Nephron (organoid): ENCODE measurements at regions not wholly inside any gene's neighbourhood (a gene's known extent, or its start where the extent isn't known, plus 50 kb on each side); places are given as distances from the start of the nearest gene placed in this dataset.

Source experiments
- H3K27ac Mint-ChIP-seq, 3 experiments: 2 replicates each; pipeline ENCODE4 v1.8.0; 2020; ENCODE audit warnings: mixed read lengths in 3 of 3, mild to moderate bottlenecking in 2 of 3, moderate library complexity in 1 of 3
- H3K27me3 Mint-ChIP-seq: 2 replicates; pipeline ENCODE4 v1.8.0; 2021; ENCODE audit warnings: low read depth, mild to moderate bottlenecking, moderate library complexity, mixed read lengths
- H3K36me3 Mint-ChIP-seq: 2 replicates; pipeline ENCODE4 v1.8.0; 2020; ENCODE audit warnings: low read depth, mixed read lengths
- H3K4me1 Mint-ChIP-seq: 2 replicates; pipeline ENCODE4 v1.8.0; 2020; ENCODE audit warnings: mixed read lengths
- H3K4me3 Mint-ChIP-seq, 3 experiments: 2 replicates each; pipeline ENCODE4 v1.8.0; 2020; ENCODE audit warnings: mild to moderate bottlenecking in 3 of 3, mixed read lengths in 3 of 3, moderate library complexity in 2 of 3
- H3K9me3 Mint-ChIP-seq: 2 replicates; pipeline ENCODE4 v1.8.0; 2020; ENCODE audit warnings: mixed read lengths
- CTCF ChIP-seq, 3 experiments: fragments of 200-600 bp; sonication (generic); IDR thresholded peaks; one replicate each; pipeline ENCODE4 v1.5.0; 2021; ENCODE audit warnings: antibody characterized with exemption in 3 of 3; ENCODE audit not compliant: unreplicated experiment in 3 of 3

GRCh38 chr1:83503153-83503552, 495.8 kb downstream of the TTLL7 start:
- Mint-ChIP-seq H3K4me1 (peaks cover 19% of the 10 kb centered on the region), H3K27me3 (no peaks in the 10 kb centered on the region), H3K4me3 (no peak overlapping the region), H3K27ac (no peak overlapping the region), H3K36me3 (no peaks in the 10 kb centered on the region), H3K9me3 (no peaks in the 10 kb centered on the region)
- no peak for TF ChIP-seq CTCF (IDR thresholded peaks at IDR 0.05; ENCODE audit: unreplicated experiment in 3 of 3)

DNA sequence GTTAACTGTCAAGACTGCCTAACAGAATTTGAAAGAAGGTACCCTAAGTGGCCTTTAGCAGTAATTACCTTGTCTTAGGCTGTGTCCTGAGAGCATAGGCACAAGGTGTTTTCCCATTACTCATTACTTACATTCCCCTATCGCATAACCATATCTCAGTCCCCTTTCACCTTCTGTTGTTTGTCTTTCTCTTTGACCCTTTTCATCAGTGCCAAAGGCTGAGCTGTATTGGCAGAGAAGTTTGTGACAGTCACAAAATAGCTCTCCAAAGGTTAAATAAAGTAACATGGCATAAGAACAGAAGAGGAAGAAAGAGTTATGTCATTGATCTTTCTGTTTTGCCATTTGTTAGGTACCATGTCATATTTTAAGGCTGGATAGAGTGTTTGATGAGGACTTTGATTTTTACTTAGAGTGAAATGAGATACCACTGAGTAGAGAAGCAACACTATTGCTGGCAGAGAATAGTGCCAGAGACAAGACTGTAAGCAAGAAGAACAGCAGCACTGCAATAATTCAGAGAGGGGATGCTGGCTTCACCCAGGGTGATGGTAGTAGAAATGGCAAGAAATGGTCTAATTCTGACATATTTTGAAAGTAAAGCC, 497.8 kb downstream of the TTLL7 start:
- Mint-ChIP-seq H3K9me3 (no peaks in the 10 kb centered on the region), H3K27me3 (no peaks in the 10 kb centered on the region), H3K27ac (peak overlapping the region in 1 of 3 experiments; percentile 15), H3K4me1 (peaks cover 16% of the 10 kb centered on the region), H3K36me3 (no peaks in the 10 kb centered on the region), H3K4me3 (no peak overlapping the region)
- no peak for TF ChIP-seq CTCF (IDR thresholded peaks at IDR 0.05; ENCODE audit: unreplicated experiment in 3 of 3)

GRCh38 chr1:83500531-83500930, 498.4 kb downstream of the TTLL7 start:
- Mint-ChIP-seq H3K36me3 (no peaks in the 10 kb centered on the region), H3K27ac (no peak overlapping the region), H3K27me3 (no peaks in the 10 kb centered on the region), H3K4me3 (no peak overlapping the region), H3K4me1 (peaks cover 16% of the 10 kb centered on the region), H3K9me3 (no peaks in the 10 kb centered on the region)
- no peak for TF ChIP-seq CTCF (IDR thresholded peaks at IDR 0.05; ENCODE audit: unreplicated experiment in 3 of 3)

- peaks cover 16% of the 10 kb centered on the region for H3K4me1 Mint-ChIP-seq
- H3K9me3 Mint-ChIP-seq = no peaks in the 10 kb centered on the region
- H3K36me3 Mint-ChIP-seq = no peaks in the 10 kb centered on the region
- H3K27ac Mint-ChIP-seq = no peak overlapping the region
- H3K27me3 Mint-ChIP-seq = no peaks in the 10 kb centered on the region
- TF ChIP-seq CTCF (IDR thresholded peaks at IDR 0.05; ENCODE audit: unreplicated experiment in 3 of 3) = no peak
- no peak overlapping the region for H3K4me3 Mint-ChIP-seq
Observed at GRCh38 chr1:83499998-83500397, 498.9 kb downstream of the TTLL7 start.

DNA sequence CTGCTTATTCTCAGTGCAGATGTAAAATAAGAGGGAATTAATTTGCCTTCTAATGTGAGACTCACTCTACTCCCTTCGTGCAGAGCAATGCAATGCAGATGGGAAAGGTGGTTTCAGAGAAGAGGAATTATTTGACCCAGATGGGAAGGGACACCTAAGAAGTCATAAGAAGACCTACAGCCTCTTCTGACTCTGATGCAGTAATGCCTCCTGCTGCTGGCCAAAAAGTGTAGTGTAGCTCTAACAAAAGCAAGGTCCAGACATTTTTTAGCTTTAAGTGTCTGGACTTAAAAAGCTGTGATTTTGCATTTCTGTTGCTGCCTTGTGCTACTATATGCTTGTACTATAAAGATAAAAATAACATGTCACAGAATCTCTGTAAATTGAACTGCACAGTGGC, 501.4 kb downstream of the TTLL7 start:
- Mint-ChIP-seq H3K4me1 (peaks cover 16% of the 10 kb centered on the region), H3K27me3 (no peaks in the 10 kb centered on the region), H3K36me3 (no peaks in the 10 kb centered on the region), H3K4me3 (no peak overlapping the region), H3K27ac (peak overlapping the region in 1 of 3 experiments; percentile 31), H3K9me3 (no peaks in the 10 kb centered on the region)
- TF ChIP-seq CTCF (IDR thresholded peaks at IDR 0.05; ENCODE audit: unreplicated experiment in 3 of 3) = peak; percentile 17 to 51 (median 39)

GRCh38 chr1:83495560-83495959, 503.4 kb downstream of the TTLL7 start:
- peaks cover 13% of the 10 kb centered on the region for H3K4me1 Mint-ChIP-seq
- H3K9me3 Mint-ChIP-seq = no peaks in the 10 kb centered on the region
- H3K36me3 Mint-ChIP-seq = no peaks in the 10 kb centered on the region
- no peaks in the 10 kb centered on the region for H3K27me3 Mint-ChIP-seq
- H3K4me3 Mint-ChIP-seq = no peak overlapping the region
- no peak overlapping the region for H3K27ac Mint-ChIP-seq
- TF ChIP-seq CTCF (IDR thresholded peaks at IDR 0.05; ENCODE audit: unreplicated experiment in 3 of 3) = no peak
